PFSK-1 (cell line): ENCODE measurements at regions not wholly inside any gene's neighbourhood (a gene's known extent, or its start where the extent isn't known, plus 50 kb on each side); places are given as distances from the start of the nearest gene placed in this dataset.

Experiments used
- FOXP2 ChIP-seq: optimal IDR thresholded peaks from 2 replicates; pipeline ENCODE3; 2011; ENCODE audit warnings: borderline replicate concordance, control low read depth, inconsistent platforms; ENCODE audit not compliant: insufficient read depth; ENCODE audit errors: extremely low read length, extremely low read depth
- POLR2AphosphoS5 ChIP-seq: IDR thresholded peaks from 2 replicates; pipeline ENCODE4 v1.6.1; 2012; ENCODE audit warnings: low read depth, mild to moderate bottlenecking, control low read depth, low read length, moderate library complexity
- SIN3A ChIP-seq: IDR thresholded peaks from 2 replicates; pipeline ENCODE4 v1.6.1; 2012; ENCODE audit warnings: mild to moderate bottlenecking, low read length, moderate library complexity, borderline replicate concordance; ENCODE audit not compliant: insufficient read depth
- TAF1 ChIP-seq: IDR thresholded peaks from 2 replicates; pipeline ENCODE4 v1.6.1; 2012; ENCODE audit warnings: low read length, control low read depth, borderline replicate concordance; ENCODE audit not compliant: insufficient read depth
- TF ChIP-seq, protein P1 (sequence below), 2 experiments: IDR thresholded peaks; 2 replicates each; pipeline versions ENCODE4 v1.6.1 to v1.8.0; 2011 to 2012; ENCODE audit warnings: low read depth in 2 of 2, low read length in 2 of 2, control low read depth in 1 of 2, inconsistent platforms in 1 of 2, mild to moderate bottlenecking in 1 of 2, moderate library complexity in 1 of 2; ENCODE audit not compliant: insufficient read depth in 1 of 2

- TF ChIP-seq TAF1 = no peak
- TF ChIP-seq POLR2AphosphoS5 = no peak
- TF ChIP-seq, protein P1, sequence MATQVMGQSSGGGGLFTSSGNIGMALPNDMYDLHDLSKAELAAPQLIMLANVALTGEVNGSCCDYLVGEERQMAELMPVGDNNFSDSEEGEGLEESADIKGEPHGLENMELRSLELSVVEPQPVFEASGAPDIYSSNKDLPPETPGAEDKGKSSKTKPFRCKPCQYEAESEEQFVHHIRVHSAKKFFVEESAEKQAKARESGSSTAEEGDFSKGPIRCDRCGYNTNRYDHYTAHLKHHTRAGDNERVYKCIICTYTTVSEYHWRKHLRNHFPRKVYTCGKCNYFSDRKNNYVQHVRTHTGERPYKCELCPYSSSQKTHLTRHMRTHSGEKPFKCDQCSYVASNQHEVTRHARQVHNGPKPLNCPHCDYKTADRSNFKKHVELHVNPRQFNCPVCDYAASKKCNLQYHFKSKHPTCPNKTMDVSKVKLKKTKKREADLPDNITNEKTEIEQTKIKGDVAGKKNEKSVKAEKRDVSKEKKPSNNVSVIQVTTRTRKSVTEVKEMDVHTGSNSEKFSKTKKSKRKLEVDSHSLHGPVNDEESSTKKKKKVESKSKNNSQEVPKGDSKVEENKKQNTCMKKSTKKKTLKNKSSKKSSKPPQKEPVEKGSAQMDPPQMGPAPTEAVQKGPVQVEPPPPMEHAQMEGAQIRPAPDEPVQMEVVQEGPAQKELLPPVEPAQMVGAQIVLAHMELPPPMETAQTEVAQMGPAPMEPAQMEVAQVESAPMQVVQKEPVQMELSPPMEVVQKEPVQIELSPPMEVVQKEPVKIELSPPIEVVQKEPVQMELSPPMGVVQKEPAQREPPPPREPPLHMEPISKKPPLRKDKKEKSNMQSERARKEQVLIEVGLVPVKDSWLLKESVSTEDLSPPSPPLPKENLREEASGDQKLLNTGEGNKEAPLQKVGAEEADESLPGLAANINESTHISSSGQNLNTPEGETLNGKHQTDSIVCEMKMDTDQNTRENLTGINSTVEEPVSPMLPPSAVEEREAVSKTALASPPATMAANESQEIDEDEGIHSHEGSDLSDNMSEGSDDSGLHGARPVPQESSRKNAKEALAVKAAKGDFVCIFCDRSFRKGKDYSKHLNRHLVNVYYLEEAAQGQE (IDR thresholded peaks at IDR 0.05; ENCODE audit: insufficient read depth in 1 of 2, low read depth in 2 of 2, low read length in 2 of 2) = no peak
- TF ChIP-seq SIN3A = no peak
- TF ChIP-seq FOXP2 = no peak
These were observed 114.2 kb upstream of the FAM180A start for GRCh38 chr7:135862586-135863340.

GRCh38 chr7:135859538-135859937 lies 110.9 kb upstream of the FAM180A start:
- TF ChIP-seq, protein P1 (IDR thresholded peaks at IDR 0.05; ENCODE audit: insufficient read depth in 1 of 2, low read depth in 2 of 2, low read length in 2 of 2) = no peak
- TF ChIP-seq TAF1 = no peak
- TF ChIP-seq FOXP2 = no peak
- no peak for TF ChIP-seq SIN3A
- no peak for TF ChIP-seq POLR2AphosphoS5

DNA sequence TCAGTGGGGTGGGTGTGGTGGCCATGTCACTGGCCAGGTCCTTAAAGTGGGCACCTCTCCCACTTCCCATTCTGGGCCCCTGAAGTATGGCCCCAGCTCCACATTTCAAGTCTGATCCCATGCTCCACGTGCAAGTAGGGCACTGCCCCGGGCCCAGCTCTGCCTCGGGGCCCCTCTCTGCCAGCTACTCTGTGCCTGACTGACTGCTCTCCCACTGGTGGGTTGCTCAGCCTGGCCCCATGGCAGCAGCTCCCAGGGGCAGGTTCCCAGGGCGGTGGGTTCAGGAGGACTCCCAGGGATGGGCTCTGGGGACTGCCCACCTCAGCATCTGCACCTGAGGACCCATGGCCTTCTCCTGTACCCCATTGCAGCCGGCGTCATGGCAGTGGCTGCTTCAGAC lies 110.2 kb upstream of the FAM180A start:
- TF ChIP-seq, protein P1 (IDR thresholded peaks at IDR 0.05; ENCODE audit: insufficient read depth in 1 of 2, low read depth in 2 of 2, low read length in 2 of 2) = no peak
- TF ChIP-seq POLR2AphosphoS5 = no peak
- TF ChIP-seq FOXP2 = no peak
- no peak for TF ChIP-seq SIN3A
- TF ChIP-seq TAF1 = no peak

GRCh38 chr7:135858379-135858778 lies 109.8 kb upstream of the FAM180A start:
- no peak for TF ChIP-seq POLR2AphosphoS5
- no peak for TF ChIP-seq FOXP2
- TF ChIP-seq SIN3A = no peak
- TF ChIP-seq, protein P1 (IDR thresholded peaks at IDR 0.05; ENCODE audit: insufficient read depth in 1 of 2, low read depth in 2 of 2, low read length in 2 of 2) = no peak
